ENCODE measurements at regions not wholly inside any gene's neighbourhood (a gene's known extent, or its start where the extent isn't known, plus 50 kb on each side); places are given as distances from the start of the nearest gene placed in this dataset.

DNA sequence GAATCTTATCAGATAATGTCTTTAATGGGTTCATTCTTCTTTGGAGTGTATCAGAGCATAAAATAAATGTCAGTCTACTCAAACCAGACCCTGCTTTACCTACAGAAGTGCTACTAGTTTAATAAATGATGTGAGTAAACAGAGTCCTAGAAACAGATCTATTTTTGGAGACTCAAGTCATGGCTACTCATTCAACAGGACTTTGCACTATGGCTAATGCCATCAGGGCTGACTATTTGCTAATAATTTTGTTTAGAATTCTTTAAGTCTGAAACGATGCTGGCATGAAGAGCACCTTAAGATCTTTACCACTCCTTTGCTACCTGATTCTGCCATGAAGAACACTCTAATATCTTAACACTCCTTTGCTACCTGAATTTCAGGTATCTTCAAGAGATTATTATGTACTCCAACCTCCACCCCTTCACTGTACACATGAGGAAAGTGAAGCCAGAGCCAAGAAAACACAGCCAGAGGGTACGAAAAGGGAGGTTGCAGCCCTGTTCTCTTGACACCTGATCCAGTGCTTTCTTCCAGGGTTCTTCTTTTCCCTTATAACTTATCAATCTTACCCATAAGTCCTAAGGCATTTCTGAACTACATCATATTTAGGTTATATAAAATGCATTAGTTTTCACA is 62.4 kb downstream of the ZNF608 start:
- no peak for ATAC-seq
- TF ChIP-seq CSDC2 (CRISPR knock-in tag; IDR thresholded peaks at IDR 0.05) (no peak), ZC3H10 (CRISPR knock-in tag; IDR thresholded peaks at IDR 0.05) (no peak), ESRRG (CRISPR knock-in tag; IDR thresholded peaks at IDR 0.05) (no peak), SNAI2 (CRISPR knock-in tag; IDR thresholded peaks at IDR 0.05) (no peak), ISL1 (CRISPR knock-in tag; IDR thresholded peaks at IDR 0.05) (no peak), RARB (CRISPR knock-in tag; IDR thresholded peaks at IDR 0.05) (no peak), BACH2 (CRISPR knock-in tag; IDR thresholded peaks at IDR 0.05; ENCODE audit: borderline replicate concordance) (no peak), ZNF8 (CRISPR knock-in tag; IDR thresholded peaks at IDR 0.05) (no peak)
- TF ChIP-seq, protein P1, sequence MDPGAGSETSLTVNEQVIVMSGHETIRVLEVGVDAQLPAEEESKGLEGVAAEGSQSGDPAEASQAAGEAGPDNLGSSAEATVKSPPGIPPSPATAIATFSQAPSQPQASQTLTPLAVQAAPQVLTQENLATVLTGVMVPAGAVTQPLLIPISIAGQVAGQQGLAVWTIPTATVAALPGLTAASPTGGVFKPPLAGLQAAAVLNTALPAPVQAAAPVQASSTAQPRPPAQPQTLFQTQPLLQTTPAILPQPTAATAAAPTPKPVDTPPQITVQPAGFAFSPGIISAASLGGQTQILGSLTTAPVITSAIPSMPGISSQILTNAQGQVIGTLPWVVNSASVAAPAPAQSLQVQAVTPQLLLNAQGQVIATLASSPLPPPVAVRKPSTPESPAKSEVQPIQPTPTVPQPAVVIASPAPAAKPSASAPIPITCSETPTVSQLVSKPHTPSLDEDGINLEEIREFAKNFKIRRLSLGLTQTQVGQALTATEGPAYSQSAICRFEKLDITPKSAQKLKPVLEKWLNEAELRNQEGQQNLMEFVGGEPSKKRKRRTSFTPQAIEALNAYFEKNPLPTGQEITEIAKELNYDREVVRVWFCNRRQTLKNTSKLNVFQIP (CRISPR knock-in tag; IDR thresholded peaks at IDR 0.05; ENCODE audit: borderline replicate concordance, low read depth) = no peak
- TF ChIP-seq, protein P2, sequence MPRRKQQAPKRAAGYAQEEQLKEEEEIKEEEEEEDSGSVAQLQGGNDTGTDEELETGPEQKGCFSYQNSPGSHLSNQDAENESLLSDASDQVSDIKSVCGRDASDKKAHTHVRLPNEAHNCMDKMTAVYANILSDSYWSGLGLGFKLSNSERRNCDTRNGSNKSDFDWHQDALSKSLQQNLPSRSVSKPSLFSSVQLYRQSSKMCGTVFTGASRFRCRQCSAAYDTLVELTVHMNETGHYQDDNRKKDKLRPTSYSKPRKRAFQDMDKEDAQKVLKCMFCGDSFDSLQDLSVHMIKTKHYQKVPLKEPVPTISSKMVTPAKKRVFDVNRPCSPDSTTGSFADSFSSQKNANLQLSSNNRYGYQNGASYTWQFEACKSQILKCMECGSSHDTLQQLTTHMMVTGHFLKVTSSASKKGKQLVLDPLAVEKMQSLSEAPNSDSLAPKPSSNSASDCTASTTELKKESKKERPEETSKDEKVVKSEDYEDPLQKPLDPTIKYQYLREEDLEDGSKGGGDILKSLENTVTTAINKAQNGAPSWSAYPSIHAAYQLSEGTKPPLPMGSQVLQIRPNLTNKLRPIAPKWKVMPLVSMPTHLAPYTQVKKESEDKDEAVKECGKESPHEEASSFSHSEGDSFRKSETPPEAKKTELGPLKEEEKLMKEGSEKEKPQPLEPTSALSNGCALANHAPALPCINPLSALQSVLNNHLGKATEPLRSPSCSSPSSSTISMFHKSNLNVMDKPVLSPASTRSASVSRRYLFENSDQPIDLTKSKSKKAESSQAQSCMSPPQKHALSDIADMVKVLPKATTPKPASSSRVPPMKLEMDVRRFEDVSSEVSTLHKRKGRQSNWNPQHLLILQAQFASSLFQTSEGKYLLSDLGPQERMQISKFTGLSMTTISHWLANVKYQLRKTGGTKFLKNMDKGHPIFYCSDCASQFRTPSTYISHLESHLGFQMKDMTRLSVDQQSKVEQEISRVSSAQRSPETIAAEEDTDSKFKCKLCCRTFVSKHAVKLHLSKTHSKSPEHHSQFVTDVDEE (CRISPR knock-in tag; IDR thresholded peaks at IDR 0.05) = no peak

DNA sequence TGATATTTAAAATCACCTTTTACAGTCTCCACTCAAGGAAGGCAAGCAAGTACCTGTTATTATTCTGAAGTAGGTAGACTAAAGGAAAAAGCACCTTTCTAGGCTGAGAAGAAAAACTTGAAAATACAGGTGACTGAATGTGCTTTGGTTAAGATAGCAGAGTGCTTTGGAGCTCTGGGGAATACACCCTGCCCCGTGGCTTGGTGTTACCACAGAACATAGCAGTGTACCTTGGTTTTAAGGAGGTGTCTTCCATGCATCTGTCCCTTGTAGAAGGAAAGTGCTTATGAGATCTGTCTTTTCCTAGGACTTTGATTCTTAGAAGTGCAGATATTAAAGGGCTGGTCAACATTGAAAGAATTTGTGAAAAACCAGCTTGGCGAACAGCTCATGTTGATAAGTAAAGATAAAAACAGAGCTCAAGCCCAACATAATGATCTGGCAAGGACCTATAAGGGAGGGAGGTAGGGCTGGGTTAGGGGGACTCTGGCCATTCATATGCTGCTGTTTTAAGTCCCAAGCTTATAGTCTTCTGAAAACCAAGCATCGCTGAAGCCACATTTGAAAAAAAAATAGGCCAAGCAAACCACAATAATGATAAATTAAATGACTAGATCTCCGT is 66.8 kb downstream of the ZNF608 start:
- ATAC-seq = no peak
- TF ChIP-seq CSDC2 (CRISPR knock-in tag; IDR thresholded peaks at IDR 0.05) (no peak), RARB (CRISPR knock-in tag; IDR thresholded peaks at IDR 0.05) (no peak), ZNF8 (CRISPR knock-in tag; IDR thresholded peaks at IDR 0.05) (no peak), SNAI2 (CRISPR knock-in tag; IDR thresholded peaks at IDR 0.05) (no peak), ARNTL (CRISPR knock-in tag; IDR thresholded peaks at IDR 0.05; ENCODE audit: borderline replicate concordance, low read depth) (no peak), ESRRG (CRISPR knock-in tag; IDR thresholded peaks at IDR 0.05) (no peak), BACH2 (CRISPR knock-in tag; IDR thresholded peaks at IDR 0.05; ENCODE audit: borderline replicate concordance) (no peak), GLIS3 (CRISPR knock-in tag; IDR thresholded peaks at IDR 0.05) (no peak), ZNF565 (CRISPR knock-in tag; conservative IDR thresholded peaks at IDR 0.05; ENCODE audit: low read depth) (no peak), ZNF70 (CRISPR knock-in tag; IDR thresholded peaks at IDR 0.05) (no peak), ISL1 (CRISPR knock-in tag; IDR thresholded peaks at IDR 0.05) (no peak), ZC3H10 (CRISPR knock-in tag; IDR thresholded peaks at IDR 0.05) (no peak), PPARA (CRISPR knock-in tag; IDR thresholded peaks at IDR 0.05; ENCODE audit: borderline replicate concordance) (no peak), ZFP3 (CRISPR knock-in tag; IDR thresholded peaks at IDR 0.05) (no peak)
- TF ChIP-seq, protein P2 (CRISPR knock-in tag; IDR thresholded peaks at IDR 0.05) = no peak
- TF ChIP-seq, protein P3, sequence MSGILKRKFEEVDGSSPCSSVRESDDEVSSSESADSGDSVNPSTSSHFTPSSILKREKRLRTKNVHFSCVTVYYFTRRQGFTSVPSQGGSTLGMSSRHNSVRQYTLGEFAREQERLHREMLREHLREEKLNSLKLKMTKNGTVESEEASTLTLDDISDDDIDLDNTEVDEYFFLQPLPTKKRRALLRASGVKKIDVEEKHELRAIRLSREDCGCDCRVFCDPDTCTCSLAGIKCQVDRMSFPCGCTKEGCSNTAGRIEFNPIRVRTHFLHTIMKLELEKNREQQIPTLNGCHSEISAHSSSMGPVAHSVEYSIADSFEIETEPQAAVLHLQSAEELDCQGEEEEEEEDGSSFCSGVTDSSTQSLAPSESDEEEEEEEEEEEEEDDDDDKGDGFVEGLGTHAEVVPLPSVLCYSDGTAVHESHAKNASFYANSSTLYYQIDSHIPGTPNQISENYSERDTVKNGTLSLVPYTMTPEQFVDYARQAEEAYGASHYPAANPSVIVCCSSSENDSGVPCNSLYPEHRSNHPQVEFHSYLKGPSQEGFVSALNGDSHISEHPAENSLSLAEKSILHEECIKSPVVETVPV (CRISPR knock-in tag; IDR thresholded peaks at IDR 0.05) = no peak
- TF ChIP-seq, protein P4, sequence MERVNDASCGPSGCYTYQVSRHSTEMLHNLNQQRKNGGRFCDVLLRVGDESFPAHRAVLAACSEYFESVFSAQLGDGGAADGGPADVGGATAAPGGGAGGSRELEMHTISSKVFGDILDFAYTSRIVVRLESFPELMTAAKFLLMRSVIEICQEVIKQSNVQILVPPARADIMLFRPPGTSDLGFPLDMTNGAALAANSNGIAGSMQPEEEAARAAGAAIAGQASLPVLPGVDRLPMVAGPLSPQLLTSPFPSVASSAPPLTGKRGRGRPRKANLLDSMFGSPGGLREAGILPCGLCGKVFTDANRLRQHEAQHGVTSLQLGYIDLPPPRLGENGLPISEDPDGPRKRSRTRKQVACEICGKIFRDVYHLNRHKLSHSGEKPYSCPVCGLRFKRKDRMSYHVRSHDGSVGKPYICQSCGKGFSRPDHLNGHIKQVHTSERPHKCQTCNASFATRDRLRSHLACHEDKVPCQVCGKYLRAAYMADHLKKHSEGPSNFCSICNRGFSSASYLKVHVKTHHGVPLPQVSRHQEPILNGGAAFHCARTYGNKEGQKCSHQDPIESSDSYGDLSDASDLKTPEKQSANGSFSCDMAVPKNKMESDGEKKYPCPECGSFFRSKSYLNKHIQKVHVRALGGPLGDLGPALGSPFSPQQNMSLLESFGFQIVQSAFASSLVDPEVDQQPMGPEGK (CRISPR knock-in tag; IDR thresholded peaks at IDR 0.05; ENCODE audit: borderline replicate concordance) = no peak
